ENCODE measurements at regions not wholly inside any gene's neighbourhood (a gene's known extent, or its start where the extent isn't known, plus 50 kb on each side); places are given as distances from the start of the nearest gene placed in this dataset.

DNA sequence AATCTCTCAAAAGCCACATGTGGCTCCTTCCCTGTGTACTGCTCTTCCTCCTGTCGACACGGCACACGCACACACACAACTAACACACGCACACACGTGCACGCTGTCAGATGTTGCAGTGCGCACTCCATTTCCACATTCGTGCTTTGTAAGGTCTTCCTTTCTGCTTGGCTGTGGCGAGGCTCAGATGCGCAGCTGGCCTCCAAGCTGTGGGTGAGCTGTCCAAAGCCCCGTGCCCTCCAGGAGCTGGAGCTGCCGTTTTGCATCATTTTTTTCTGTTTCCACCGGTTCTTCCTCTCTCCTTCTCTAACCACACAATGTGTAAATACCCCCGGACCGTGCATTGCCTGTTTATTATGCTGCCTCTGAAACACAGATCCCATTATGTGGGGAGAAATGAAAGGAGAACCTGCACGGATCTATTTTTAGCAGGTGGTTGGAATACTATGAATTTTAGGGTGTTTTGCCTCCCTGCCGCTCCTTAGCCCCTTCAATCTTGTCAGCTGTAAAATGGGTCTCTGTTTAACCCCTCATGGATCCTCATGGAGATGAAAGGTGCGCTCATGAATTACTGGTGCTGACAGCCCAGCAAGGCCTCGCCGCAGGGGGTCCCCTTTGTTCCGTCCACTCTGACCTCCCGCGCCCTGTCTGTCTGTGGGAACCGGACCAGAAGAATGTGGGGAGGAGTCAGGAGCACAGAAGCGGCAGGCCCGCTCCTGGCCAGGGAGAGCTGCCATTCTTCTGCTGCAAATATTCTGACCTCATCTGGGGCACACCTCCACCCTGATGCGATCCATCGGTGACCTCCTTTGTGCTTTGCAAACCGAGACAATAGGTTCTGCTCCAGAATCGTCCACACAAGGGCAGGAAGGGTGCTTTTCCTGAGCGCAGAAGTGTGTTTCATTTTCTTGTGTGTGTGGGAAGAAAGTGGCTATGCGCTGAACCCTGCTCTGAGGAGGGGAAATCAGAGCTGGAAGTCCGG, 137.7 kb downstream of the SOX1 start:
- Histone ChIP-seq H3K27ac (ENCODE audit: low read length) (no peak overlapping the region), H3K27me3 (ENCODE audit: control insufficient read depth, insufficient read depth, low read length) (no peaks in the 10 kb centered on the region), H3K36me3 (ENCODE audit: control insufficient read depth, insufficient read depth, low read length) (no peaks in the 10 kb centered on the region), H3K4me3 (ENCODE audit: low read length) (no peak overlapping the region), H3K9me3 (ENCODE audit: control insufficient read depth, insufficient read depth, low read length) (no peaks in the 10 kb centered on the region), H3K4me1 (ENCODE audit: control insufficient read depth, insufficient read depth, low read length) (no peaks in the 10 kb centered on the region)
- H3K27ac Mint-ChIP-seq, result no peak overlapping the region
- H3K36me3 Mint-ChIP-seq, result no peaks in the 10 kb centered on the region
- DNase-seq, result no peak
- 24% methylated on average over 33 of the region's 33 CpGs for WGBS (ENCODE audit: insufficient coverage)
- H3K4me1 Mint-ChIP-seq, result no peaks in the 10 kb centered on the region
- no peaks in the 10 kb centered on the region for H3K9me3 Mint-ChIP-seq
- TF ChIP-seq, protein P1, sequence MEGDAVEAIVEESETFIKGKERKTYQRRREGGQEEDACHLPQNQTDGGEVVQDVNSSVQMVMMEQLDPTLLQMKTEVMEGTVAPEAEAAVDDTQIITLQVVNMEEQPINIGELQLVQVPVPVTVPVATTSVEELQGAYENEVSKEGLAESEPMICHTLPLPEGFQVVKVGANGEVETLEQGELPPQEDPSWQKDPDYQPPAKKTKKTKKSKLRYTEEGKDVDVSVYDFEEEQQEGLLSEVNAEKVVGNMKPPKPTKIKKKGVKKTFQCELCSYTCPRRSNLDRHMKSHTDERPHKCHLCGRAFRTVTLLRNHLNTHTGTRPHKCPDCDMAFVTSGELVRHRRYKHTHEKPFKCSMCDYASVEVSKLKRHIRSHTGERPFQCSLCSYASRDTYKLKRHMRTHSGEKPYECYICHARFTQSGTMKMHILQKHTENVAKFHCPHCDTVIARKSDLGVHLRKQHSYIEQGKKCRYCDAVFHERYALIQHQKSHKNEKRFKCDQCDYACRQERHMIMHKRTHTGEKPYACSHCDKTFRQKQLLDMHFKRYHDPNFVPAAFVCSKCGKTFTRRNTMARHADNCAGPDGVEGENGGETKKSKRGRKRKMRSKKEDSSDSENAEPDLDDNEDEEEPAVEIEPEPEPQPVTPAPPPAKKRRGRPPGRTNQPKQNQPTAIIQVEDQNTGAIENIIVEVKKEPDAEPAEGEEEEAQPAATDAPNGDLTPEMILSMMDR (IDR thresholded peaks at IDR 0.05), result no peak
- no peak overlapping the region for H3K4me3 Mint-ChIP-seq
- intact Hi-C loops (cut with micrococcal nuclease), result no loop called here
- no peak for ATAC-seq
- peaks cover 23 to 42% of the 10 kb centered on the region in 2 donors for H3K27me3 Mint-ChIP-seq (ENCODE audit: low read depth in 2 of 2)

DNA sequence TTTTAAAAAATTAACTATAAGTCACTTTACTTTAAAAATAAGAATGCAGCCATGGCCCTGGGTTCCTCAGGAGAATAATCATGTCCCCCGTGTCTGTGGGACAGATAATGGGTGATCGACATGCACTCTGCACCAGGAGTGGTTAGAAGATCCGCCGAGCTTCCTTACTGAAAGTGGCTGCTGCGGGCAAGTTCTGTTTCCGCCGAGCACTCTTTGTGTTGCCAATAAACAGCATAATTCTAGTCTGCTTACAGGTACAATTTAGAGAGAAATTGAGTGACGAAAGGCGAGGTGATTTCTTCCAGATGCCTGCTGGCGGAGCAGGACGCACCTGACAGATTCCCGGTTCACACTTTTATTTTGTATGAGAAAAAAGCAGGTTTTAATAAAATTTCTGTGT, 139.0 kb downstream of the SOX1 start:
- Mint-ChIP-seq H3K27ac (no peak overlapping the region), H3K4me3 (no peak overlapping the region), H3K36me3 (no peaks in the 10 kb centered on the region), H3K9me3 (no peaks in the 10 kb centered on the region), H3K27me3 (ENCODE audit: low read depth in 2 of 2) (peaks cover 23 to 42% of the 10 kb centered on the region in 2 donors), H3K4me1 (no peaks in the 10 kb centered on the region)
- TF ChIP-seq, protein P1 (IDR thresholded peaks at IDR 0.05), result no peak
- H3K9me3 ChIP-seq (ENCODE audit: control insufficient read depth, insufficient read depth, low read length), result no peaks in the 10 kb centered on the region
- no peaks in the 10 kb centered on the region for H3K4me1 ChIP-seq (ENCODE audit: control insufficient read depth, insufficient read depth, low read length)
- no peaks in the 10 kb centered on the region for H3K36me3 ChIP-seq (ENCODE audit: control insufficient read depth, insufficient read depth, low read length)
- H3K27ac ChIP-seq (ENCODE audit: low read length), result no peak overlapping the region
- intact Hi-C loops (cut with micrococcal nuclease), result no loop called here
- ATAC-seq (no peak), DNase-seq (no peak)
- no peak overlapping the region for H3K4me3 ChIP-seq (ENCODE audit: low read length)
- WGBS (ENCODE audit: insufficient coverage), result 37% methylated on average over 12 of the region's 12 CpGs
- H3K27me3 ChIP-seq (ENCODE audit: control insufficient read depth, insufficient read depth, low read length), result no peaks in the 10 kb centered on the region

DNA sequence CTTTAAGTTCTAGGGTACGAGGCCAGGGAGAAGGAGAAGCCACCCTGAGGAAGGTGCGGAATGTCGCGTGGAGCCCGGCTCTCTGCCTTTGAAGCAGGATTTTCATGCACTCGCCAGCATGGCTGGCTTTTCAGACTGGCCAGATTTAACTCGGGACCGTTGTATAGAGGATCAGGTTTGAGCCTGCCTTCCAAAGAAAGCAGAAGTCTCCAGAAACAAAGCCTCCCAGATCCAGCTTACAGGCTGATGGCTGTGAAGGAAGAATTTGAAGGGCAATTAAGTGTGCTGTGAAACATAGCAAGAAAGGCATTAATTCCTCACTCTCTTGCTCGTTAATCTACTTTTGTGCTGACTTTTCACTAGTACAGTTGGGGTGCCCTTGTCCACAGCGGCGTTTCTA, 140.2 kb downstream of the SOX1 start:
- no peaks in the 10 kb centered on the region for H3K4me1 Mint-ChIP-seq

More for the DNA sequence above, 140.2 kb downstream of the SOX1 start:
- ATAC-seq (no peak), DNase-seq (no peak)
- H3K4me1 ChIP-seq (ENCODE audit: control insufficient read depth, insufficient read depth, low read length), result no peaks in the 10 kb centered on the region
- Mint-ChIP-seq H3K27ac (no peak overlapping the region), H3K9me3 (no peaks in the 10 kb centered on the region), H3K27me3 (ENCODE audit: low read depth in 2 of 2) (peaks cover 23 to 42% of the 10 kb centered on the region in 2 donors), H3K36me3 (no peaks in the 10 kb centered on the region), H3K4me3 (no peak overlapping the region)
- no peak overlapping the region for H3K27ac ChIP-seq (ENCODE audit: low read length)
- intact Hi-C loops (cut with micrococcal nuclease), result no loop called here
- no peaks in the 10 kb centered on the region for H3K27me3 ChIP-seq (ENCODE audit: control insufficient read depth, insufficient read depth, low read length)
- TF ChIP-seq, protein P1 (IDR thresholded peaks at IDR 0.05), result no peak
- no peak overlapping the region for H3K4me3 ChIP-seq (ENCODE audit: low read length)
- H3K9me3 ChIP-seq (ENCODE audit: control insufficient read depth, insufficient read depth, low read length), result no peaks in the 10 kb centered on the region
- no peaks in the 10 kb centered on the region for H3K36me3 ChIP-seq (ENCODE audit: control insufficient read depth, insufficient read depth, low read length)
- 57% methylated on average over 10 of the region's 11 CpGs for WGBS (ENCODE audit: insufficient coverage)
